Liver (tissue), 3 donors: ENCODE measurements at regions not wholly inside any gene's neighbourhood (a gene's known extent, or its start where the extent isn't known, plus 50 kb on each side); places are given as distances from the start of the nearest gene placed in this dataset.

Source experiments
- ATF3 ChIP-seq: IDR thresholded peaks from 2 replicates; pipeline ENCODE4 v1.6.1; 2016; ENCODE audit warnings: antibody characterized with exemption
- CTCF ChIP-seq: fragments of 150-350 bp; IDR thresholded peaks from 2 replicates; pipeline ENCODE4 v1.5.1; 2017; ENCODE audit warnings: improper control_type of control experiment, low read depth, low read length; ENCODE audit not compliant: missing input control
- FOXA2 ChIP-seq: IDR thresholded peaks from 2 replicates; pipeline ENCODE4 v1.6.1; 2016; ENCODE audit warnings: antibody characterized with exemption
- GABPA ChIP-seq, 2 donors: IDR thresholded peaks in 1 of 2; conservative IDR thresholded peaks in 1 of 2; 2 replicates each; pipeline ENCODE4 v1.6.1; 2016; ENCODE audit warnings: antibody characterized with exemption in 2 of 2, mild to moderate bottlenecking in 1 of 2, moderate library complexity in 1 of 2
- HNF4G ChIP-seq: IDR thresholded peaks from 2 replicates; pipeline ENCODE4 v1.6.1; 2016; ENCODE audit warnings: antibody characterized with exemption
- MAX ChIP-seq: IDR thresholded peaks from 2 replicates; pipeline ENCODE4 v1.6.1; 2016; ENCODE audit warnings: antibody characterized with exemption
- NR2F2 ChIP-seq: IDR thresholded peaks from 2 replicates; pipeline ENCODE4 v1.6.1; 2016; ENCODE audit warnings: antibody characterized with exemption
- RAD21 ChIP-seq, 2 donors: IDR thresholded peaks; 2 replicates each; pipeline ENCODE4 v1.6.1; 2016; ENCODE audit warnings: antibody characterized with exemption in 2 of 2, mild to moderate bottlenecking in 2 of 2
- SP1 ChIP-seq: IDR thresholded peaks from 2 replicates; pipeline ENCODE4 v1.6.1; 2018; ENCODE audit warnings: antibody characterized with exemption, mild to moderate bottlenecking
- TAF1 ChIP-seq: conservative IDR thresholded peaks from 2 replicates; pipeline ENCODE4 v1.6.1; 2016; ENCODE audit warnings: antibody characterized with exemption, mild to moderate bottlenecking
- YY1 ChIP-seq: IDR thresholded peaks from 2 replicates; pipeline ENCODE4 v1.6.1; 2016; ENCODE audit warnings: antibody characterized with exemption, mild to moderate bottlenecking
- ZBTB33 ChIP-seq: IDR thresholded peaks from 2 replicates; pipeline ENCODE4 v1.6.1; 2016; ENCODE audit warnings: antibody characterized with exemption
- donor health status: healthy.
- donor health status: healthy.

- TF ChIP-seq CTCF, result no peak
- TF ChIP-seq YY1, result no peak
- TF ChIP-seq SP1, result no peak
- no peak for TF ChIP-seq TAF1
- no peak for TF ChIP-seq GABPA (IDR thresholded peaks at IDR 0.05 in 1 of 2, conservative IDR thresholded peaks at IDR 0.05 in 1 of 2)
- no peak for TF ChIP-seq MAX
- no peak for TF ChIP-seq RAD21 (IDR thresholded peaks at IDR 0.05)
- TF ChIP-seq NR2F2, result no peak
- TF ChIP-seq HNF4G, result no peak
- no peak for TF ChIP-seq ZBTB33
- no peak for TF ChIP-seq ATF3
- no peak for TF ChIP-seq FOXA2
These were observed 2405.8 kb downstream of the PCDH7 start for GRCh38 chr4:33126002-33126401.
